Endothelial cell of umbilical vein (primary cell): ENCODE measurements at regions not wholly inside any gene's neighbourhood (a gene's known extent, or its start where the extent isn't known, plus 50 kb on each side); places are given as distances from the start of the nearest gene placed in this dataset.
"Not testable (repeated sequence)": the region's sequence is repeated elsewhere in the genome, so short reads cannot be mapped to it uniquely, and the experiment has no call there.

Experiments used
- BruUV-seq: library from RNA; stranded (reverse); fragments of 400-500 nt; replicated peaks from 2 replicates; lab custom pipeline; 2021; lab: Mats Ljungman, UMichigan
- CTCF ChIA-PET: fragments of 300-600, 350-600 bp; sonication (Branson Sonifier 250); formaldehyde crosslinking; loops from one replicate; lab custom pipeline; 2021; ENCODE audit warnings: antibody characterized with exemption, inconsistent platforms; lab: Charles Lee
- POLR2A ChIA-PET: fragments of 300-600, 350-600 bp; sonication (Branson Sonifier 250); formaldehyde crosslinking; loops from one replicate; lab custom pipeline; 2021; ENCODE audit warnings: antibody characterized with exemption, inconsistent platforms; lab: Charles Lee
- DNase-seq: peaks from one replicate; pipeline ENCODE4 v3.0.0-alpha.2; 2011; ENCODE audit warnings: low read depth, low spot score
- FAIRE-seq: peaks from 2 replicates; lab custom pipeline; 2011; peaks lifted over from hg19 to GRCh38; lab: Jason Lieb, UNC
- H2AFZ ChIP-seq: 2 replicates; pipeline ENCODE4 v1.6.0; 2012; ENCODE audit warnings: low read depth, low read length, control low read depth, inconsistent platforms
- H3K27ac ChIP-seq: 2 replicates; pipeline ENCODE4 v1.5.1; 2011; ENCODE audit warnings: low read depth, mild to moderate bottlenecking, control low read depth, low read length, moderate library complexity; ENCODE audit not compliant: insufficient read depth
- H3K27me3 ChIP-seq, 2 experiments: 2 replicates each; pipeline versions ENCODE4 v1.6.0 to v1.6.1; 2011; ENCODE audit warnings: low read length in 2 of 2, mixed read lengths in 1 of 2; ENCODE audit not compliant: control insufficient read depth in 2 of 2, insufficient read depth in 2 of 2
- H3K36me3 ChIP-seq, 2 experiments: 2 replicates in 1 of 2; 3 replicates in 1 of 2; pipeline ENCODE4 v1.5.1; 2011; ENCODE audit warnings: low read length in 2 of 2, mild to moderate bottlenecking in 1 of 2, moderate library complexity in 1 of 2; ENCODE audit not compliant: control insufficient read depth in 2 of 2, insufficient read depth in 2 of 2; ENCODE audit errors: extremely low read depth in 1 of 2
- H3K4me1 ChIP-seq: 3 replicates; pipeline ENCODE4 v1.5.1; 2011; ENCODE audit warnings: mild to moderate bottlenecking, low read length; ENCODE audit not compliant: control insufficient read depth, insufficient read depth; ENCODE audit errors: extremely low read depth
- H3K4me2 ChIP-seq: 2 replicates; pipeline ENCODE4 v1.6.1; 2011; ENCODE audit warnings: low read length, control low read depth, mixed read lengths; ENCODE audit not compliant: insufficient read depth
- H3K4me3 ChIP-seq, 3 experiments: fragments of 200-600 bp in 1 of 3; sonication (generic), shearing (Covaris generic) in 1 of 3; replicated peaks in 1 of 3; 2 replicates each; pipeline ENCODE4 v1.5.1; 2011 to 2016; ENCODE audit warnings: control low read depth in 3 of 3, low read length in 3 of 3, mild to moderate bottlenecking in 2 of 3, inconsistent platforms in 1 of 3, low read depth in 1 of 3, moderate library complexity in 1 of 3; ENCODE audit not compliant: insufficient read depth in 1 of 3
- H3K79me2 ChIP-seq: 2 replicates; pipeline ENCODE4 v1.6.0; 2012; ENCODE audit warnings: low read length, inconsistent platforms; ENCODE audit not compliant: control insufficient read depth, insufficient read depth
- H3K9ac ChIP-seq: replicated peaks from 2 replicates; pipeline ENCODE3; 2011; ENCODE audit warnings: low read length, control low read depth; ENCODE audit not compliant: insufficient read depth; ENCODE audit errors: extremely low read depth
- H3K9me1 ChIP-seq: replicated peaks from 3 replicates; pipeline ENCODE4 v1.6.0; 2011; ENCODE audit warnings: mild to moderate bottlenecking, low read length; ENCODE audit not compliant: control insufficient read depth, insufficient read depth; ENCODE audit errors: extremely low read depth
- H3K9me3 ChIP-seq: replicated peaks from 2 replicates; pipeline ENCODE4 v1.5.1; 2012; ENCODE audit warnings: low read length, inconsistent platforms; ENCODE audit not compliant: control insufficient read depth, insufficient read depth
- H4K20me1 ChIP-seq: replicated peaks from 2 replicates; pipeline ENCODE3; 2011; ENCODE audit warnings: mild to moderate bottlenecking, low read length; ENCODE audit not compliant: control insufficient read depth, insufficient read depth; ENCODE audit errors: extremely low read depth
- EZH2 ChIP-seq: IDR thresholded peaks from 2 replicates; pipeline ENCODE4 v1.6.1; 2012; ENCODE audit warnings: borderline replicate concordance, low read depth, mild to moderate bottlenecking, moderate library complexity, low read length, inconsistent platforms; ENCODE audit not compliant: severe bottlenecking
- FOS ChIP-seq: IDR thresholded peaks from 2 replicates; pipeline ENCODE4 v1.6.1; 2011; ENCODE audit warnings: mild to moderate bottlenecking, low read length, moderate library complexity, borderline replicate concordance; ENCODE audit not compliant: insufficient read depth
- GATA2 ChIP-seq: IDR thresholded peaks from 2 replicates; pipeline ENCODE4 v1.7.0; 2011; ENCODE audit warnings: low read depth, mild to moderate bottlenecking, moderate library complexity, mixed read lengths, low read length; ENCODE audit not compliant: insufficient read length, insufficient read depth
- JUN ChIP-seq: IDR thresholded peaks from 2 replicates; pipeline ENCODE4 v1.6.1; 2011; ENCODE audit warnings: borderline replicate concordance, low read depth; ENCODE audit not compliant: insufficient read length, insufficient read depth
- MYC ChIP-seq: IDR thresholded peaks from one replicate; pipeline ENCODE4 v1.6.1; 2011; ENCODE audit warnings: mild to moderate bottlenecking, low read depth, low read length
- POLR2A ChIP-seq: IDR thresholded peaks from 2 replicates; pipeline ENCODE4 v1.6.1; 2012; ENCODE audit warnings: low read depth, mild to moderate bottlenecking, control low read depth, low read length
- POLR2AphosphoS5 ChIP-seq: IDR thresholded peaks from 2 replicates; pipeline ENCODE4 v1.6.1; 2012; ENCODE audit warnings: low read depth, mild to moderate bottlenecking, control low read depth, low read length, moderate library complexity; ENCODE audit not compliant: insufficient read depth
- dilution Hi-C: fragments of 300-500 bp; cut with MboI; formaldehyde crosslinking; loops from one replicate; pipeline ENCODE4 v1.15.0; 2019; ENCODE audit warnings: low sequenced_read_pairs; ENCODE audit not compliant: extremely low pct_ligation_motif_present
- intact Hi-C: fragments of 100-400 bp; cut with micrococcal nuclease; formaldehyde crosslinking; loops from one replicate; pipeline ENCODE4 v1.10.0; 2022
- TF ChIP-seq, protein P1 (sequence below), 2 donors: IDR thresholded peaks; 1 replicate in 1 of 2; 2 replicates in 1 of 2; pipeline ENCODE4 v1.5.1; 2011; ENCODE audit warnings: low read length in 2 of 2, mild to moderate bottlenecking in 2 of 2, moderate library complexity in 2 of 2, control low read depth in 1 of 2, inconsistent platforms in 1 of 2, low read depth in 1 of 2; ENCODE audit not compliant: insufficient read depth in 1 of 2; ENCODE audit errors: extremely low read depth in 1 of 2
- TF ChIP-seq, protein P2 (sequence below): IDR thresholded peaks from 2 replicates; pipeline ENCODE4 v1.6.1; 2011; ENCODE audit not compliant: insufficient read depth, insufficient read length

GRCh38 chr10:57334523-57334922 lies 933.2 kb downstream of the IPMK start:
- no peak for FAIRE-seq
- H3K9me3 ChIP-seq: no peaks in the 10 kb centered on the region
- TF ChIP-seq FOS (no peak), POLR2AphosphoS5 (no peak), EZH2 (no peak)
- dilution Hi-C loops: loop anchor here (25.0 kb wide), 1 partner anchor 728 kb away; no protein-coding TSS in a partner anchor
- ChIA-PET CTCF (no interaction called here), POLR2A (no interaction called here)
- no peaks in the 10 kb centered on the region for H3K79me2 ChIP-seq
- H3K4me2 ChIP-seq: no peak overlapping the region
- H3K9ac ChIP-seq: no peak overlapping the region
- no peaks in the 10 kb centered on the region for H3K36me3 ChIP-seq
- H2AFZ ChIP-seq: no peak overlapping the region
- H4K20me1 ChIP-seq: no peaks in the 10 kb centered on the region
- H3K27me3 ChIP-seq: no peaks in the 10 kb centered on the region
- H3K9me1 ChIP-seq: no peaks in the 10 kb centered on the region
- DNase-seq: no peak
- no TSS peak for BruUV-seq
- no peaks in the 10 kb centered on the region for H3K4me1 ChIP-seq
- H3K27ac ChIP-seq: no peak overlapping the region
- H3K4me3 ChIP-seq: no peak overlapping the region
- intact Hi-C loops: no loop called here

DNA sequence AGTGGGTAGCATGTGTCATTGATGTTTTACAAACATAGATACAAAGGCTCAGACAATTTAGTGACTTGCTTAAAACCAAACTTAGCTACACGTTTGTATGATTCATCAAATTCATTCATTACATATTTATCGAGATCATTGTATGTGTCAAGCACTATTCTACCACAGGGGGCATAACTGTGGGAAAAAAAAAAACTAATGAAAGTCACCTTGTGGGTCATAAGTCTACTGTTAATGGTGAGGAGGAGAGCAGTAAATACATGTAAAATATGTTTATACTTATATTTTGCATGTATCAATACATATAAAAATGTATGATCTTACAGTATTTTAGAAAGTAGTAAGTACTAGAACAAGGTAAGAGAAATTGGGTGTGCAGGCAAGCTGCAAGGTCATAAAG lies 933.8 kb downstream of the IPMK start:
- Histone ChIP-seq H3K9me1 (no peaks in the 10 kb centered on the region), H3K9me3 (no peaks in the 10 kb centered on the region), H3K4me1 (no peaks in the 10 kb centered on the region), H3K9ac (no peak overlapping the region), H3K4me2 (no peak overlapping the region), H3K27ac (no peak overlapping the region), H3K79me2 (no peaks in the 10 kb centered on the region), H4K20me1 (no peaks in the 10 kb centered on the region), H2AFZ (no peak overlapping the region), H3K27me3 (no peaks in the 10 kb centered on the region), H3K4me3 (no peak overlapping the region), H3K36me3 (no peaks in the 10 kb centered on the region)
- CTCF ChIA-PET: no interaction called here
- intact Hi-C loops: no loop called here
- no TSS peak for BruUV-seq
- POLR2A ChIA-PET: no interaction called here
- FAIRE-seq (no peak), DNase-seq (no peak)
- dilution Hi-C loops: loop anchor here (25.0 kb wide), 1 partner anchor 728 kb away; no protein-coding TSS in a partner anchor
- TF ChIP-seq JUN: no peak
- TF ChIP-seq EZH2: no peak
- TF ChIP-seq, protein P1, sequence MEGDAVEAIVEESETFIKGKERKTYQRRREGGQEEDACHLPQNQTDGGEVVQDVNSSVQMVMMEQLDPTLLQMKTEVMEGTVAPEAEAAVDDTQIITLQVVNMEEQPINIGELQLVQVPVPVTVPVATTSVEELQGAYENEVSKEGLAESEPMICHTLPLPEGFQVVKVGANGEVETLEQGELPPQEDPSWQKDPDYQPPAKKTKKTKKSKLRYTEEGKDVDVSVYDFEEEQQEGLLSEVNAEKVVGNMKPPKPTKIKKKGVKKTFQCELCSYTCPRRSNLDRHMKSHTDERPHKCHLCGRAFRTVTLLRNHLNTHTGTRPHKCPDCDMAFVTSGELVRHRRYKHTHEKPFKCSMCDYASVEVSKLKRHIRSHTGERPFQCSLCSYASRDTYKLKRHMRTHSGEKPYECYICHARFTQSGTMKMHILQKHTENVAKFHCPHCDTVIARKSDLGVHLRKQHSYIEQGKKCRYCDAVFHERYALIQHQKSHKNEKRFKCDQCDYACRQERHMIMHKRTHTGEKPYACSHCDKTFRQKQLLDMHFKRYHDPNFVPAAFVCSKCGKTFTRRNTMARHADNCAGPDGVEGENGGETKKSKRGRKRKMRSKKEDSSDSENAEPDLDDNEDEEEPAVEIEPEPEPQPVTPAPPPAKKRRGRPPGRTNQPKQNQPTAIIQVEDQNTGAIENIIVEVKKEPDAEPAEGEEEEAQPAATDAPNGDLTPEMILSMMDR (IDR thresholded peaks at IDR 0.05; ENCODE audit: extremely low read depth in 1 of 2, insufficient read depth in 1 of 2, low read depth in 1 of 2, low read length in 2 of 2): no peak
- TF ChIP-seq FOS: no peak
- TF ChIP-seq MYC: no peak
- TF ChIP-seq POLR2A: no peak
- TF ChIP-seq POLR2AphosphoS5: no peak
- TF ChIP-seq, protein P2, sequence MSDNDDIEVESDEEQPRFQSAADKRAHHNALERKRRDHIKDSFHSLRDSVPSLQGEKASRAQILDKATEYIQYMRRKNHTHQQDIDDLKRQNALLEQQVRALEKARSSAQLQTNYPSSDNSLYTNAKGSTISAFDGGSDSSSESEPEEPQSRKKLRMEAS: no peak
- no peak for TF ChIP-seq GATA2

DNA sequence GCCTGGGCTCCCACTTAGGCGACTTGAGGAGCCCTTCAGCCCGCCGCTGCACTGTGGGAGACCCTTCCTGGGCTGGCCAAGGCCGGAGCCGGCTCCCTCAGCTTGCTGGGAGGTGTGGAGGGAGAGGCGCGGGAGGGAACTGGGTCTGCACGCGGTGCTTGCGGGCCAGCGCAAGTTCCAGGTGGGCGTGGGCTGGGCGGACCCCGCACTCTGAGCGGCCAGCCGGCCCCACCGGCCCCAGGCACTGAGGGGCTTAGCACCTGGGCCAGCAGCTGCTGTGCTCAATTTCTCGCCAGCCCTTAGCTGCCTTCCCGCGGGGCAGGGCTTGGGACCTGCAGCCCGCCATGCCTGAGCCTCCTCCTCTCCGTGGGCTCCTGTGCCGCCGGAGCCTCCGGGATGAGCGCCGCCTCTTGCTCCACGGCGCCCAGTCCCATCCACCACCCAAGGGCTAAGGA lies 946.3 kb downstream of the IPMK start:
- BruUV-seq, H3K9me1 ChIP-seq, dilution Hi-C loops, DNase-seq, H3K9ac ChIP-seq, H3K36me3 ChIP-seq, H4K20me1 ChIP-seq, FAIRE-seq, H3K27ac ChIP-seq, CTCF ChIA-PET, H2AFZ ChIP-seq, H3K27me3 ChIP-seq, H3K4me2 ChIP-seq, H3K4me3 ChIP-seq, intact Hi-C loops, H3K9me3 ChIP-seq, H3K4me1 ChIP-seq, H3K79me2 ChIP-seq, POLR2A ChIA-PET: not testable (repeated sequence)
